Neural progenitor cell (in vitro differentiated cells): ENCODE measurements at regions not wholly inside any gene's neighbourhood (a gene's known extent, or its start where the extent isn't known, plus 50 kb on each side); places are given as distances from the start of the nearest gene placed in this dataset.

Experiments used
- DNase-seq: peaks from one replicate; pipeline ENCODE4 v3.0.0-alpha.2; 2016; ENCODE audit warnings: low spot score
- H2AFZ ChIP-seq: fragments of 200-600 bp; sonication (generic); replicated peaks from 2 replicates; pipeline ENCODE4 v1.6.1; 2016; ENCODE audit warnings: antibody characterized with exemption
- H3F3A ChIP-seq: fragments of 200-600 bp; sonication (generic); 2 replicates; pipeline ENCODE4 v1.6.1; 2016; ENCODE audit warnings: antibody characterized with exemption, low read depth
- H3K27ac ChIP-seq: fragments of 200-600 bp; sonication (generic); 2 replicates; pipeline ENCODE4 v1.5.1; 2016; ENCODE audit warnings: mild to moderate bottlenecking
- H3K27me3 ChIP-seq: fragments of 200-600 bp; sonication (generic); 2 replicates; pipeline ENCODE4 v1.6.1; 2016; ENCODE audit warnings: mild to moderate bottlenecking, moderate library complexity
- H3K36me3 ChIP-seq: fragments of 200-600 bp; sonication (generic); 2 replicates; pipeline ENCODE4 v1.5.1; 2016
- H3K4me1 ChIP-seq: fragments of 200-600 bp; sonication (generic); 2 replicates; pipeline ENCODE4 v1.6.1; 2016; ENCODE audit warnings: mixed run types
- H3K4me2 ChIP-seq: fragments of 200-600 bp; sonication (generic); 2 replicates; pipeline ENCODE4 v1.6.1; 2016
- H3K4me3 ChIP-seq: fragments of 200-600 bp; sonication (generic); 2 replicates; pipeline ENCODE4 v1.5.1; 2016
- H3K79me2 ChIP-seq: fragments of 200-600 bp; sonication (generic); 2 replicates; pipeline ENCODE4 v1.6.1; 2016; ENCODE audit warnings: low read depth
- H3K9ac ChIP-seq: fragments of 200-600 bp; sonication (generic); 2 replicates; pipeline ENCODE4 v1.6.1; 2016
- H3K9me3 ChIP-seq: fragments of 200-600 bp; sonication (generic); 2 replicates; pipeline ENCODE4 v1.5.1; 2016; ENCODE audit warnings: low read depth
- H4K20me1 ChIP-seq: fragments of 200-600 bp; sonication (generic); 2 replicates; pipeline ENCODE4 v1.6.1; 2016; ENCODE audit warnings: low read depth
- H3K27ac Mint-ChIP-seq: 3 replicates; pipeline ENCODE4 v1.8.0; 2021; ENCODE audit warnings: mixed read lengths
- H3K27me3 Mint-ChIP-seq: 2 replicates; pipeline ENCODE4 v1.8.0; 2022; ENCODE audit warnings: low read depth, mild to moderate bottlenecking, inconsistent platforms, moderate library complexity, mixed read lengths; ENCODE audit not compliant: insufficient read depth
- H3K36me3 Mint-ChIP-seq: 3 replicates; pipeline ENCODE4 v1.8.0; 2021; ENCODE audit warnings: mixed read lengths
- H3K4me1 Mint-ChIP-seq: 3 replicates; pipeline ENCODE4 v1.8.0; 2021; ENCODE audit warnings: mixed read lengths
- H3K4me3 Mint-ChIP-seq: 3 replicates; pipeline ENCODE4 v1.8.0; 2021; ENCODE audit warnings: mild to moderate bottlenecking, moderate library complexity, mixed read lengths
- H3K9me3 Mint-ChIP-seq: 3 replicates; pipeline ENCODE4 v1.8.0; 2020; ENCODE audit warnings: mixed read lengths
- EZH2 ChIP-seq: fragments of 200-600 bp; sonication (generic); IDR thresholded peaks from 2 replicates; pipeline ENCODE4 v1.6.1; 2017; ENCODE audit warnings: antibody characterized with exemption, mild to moderate bottlenecking, moderate library complexity
- EZH2phosphoT487 ChIP-seq: fragments of 200-600 bp; sonication (generic); IDR thresholded peaks from 2 replicates; pipeline ENCODE4 v1.6.1; 2017; ENCODE audit warnings: antibody characterized with exemption
- TF ChIP-seq, protein P1 (sequence below): fragments of 200-600 bp; sonication (generic); IDR thresholded peaks from 2 replicates; pipeline ENCODE4 v1.5.1; 2017; ENCODE audit warnings: antibody characterized with exemption, mild to moderate bottlenecking

DNA sequence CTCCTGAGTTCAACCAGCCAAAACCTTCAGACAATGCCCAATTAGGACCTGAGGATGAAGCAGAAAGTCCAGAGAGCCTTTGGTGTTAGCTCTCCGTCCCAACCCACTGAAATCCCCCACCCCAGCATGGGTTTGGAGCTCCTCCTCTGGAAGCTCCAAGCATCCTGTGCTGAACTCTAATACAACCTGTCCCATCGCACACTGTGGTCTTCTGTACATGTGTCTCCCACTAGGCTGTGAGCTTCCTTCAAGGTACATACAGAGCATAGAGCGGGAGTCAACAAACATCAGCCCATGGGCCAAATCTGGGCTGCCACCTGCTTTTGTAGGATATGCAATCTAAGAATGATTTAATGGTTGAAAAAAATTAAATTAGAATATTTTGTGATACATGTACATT, 166.5 kb downstream of the LSM5 start:
- H3K4me2 ChIP-seq = no peak overlapping the region
- DNase-seq = no peak
- Mint-ChIP-seq H3K36me3 (no peaks in the 10 kb centered on the region), H3K4me1 (no peaks in the 10 kb centered on the region), H3K4me3 (no peak overlapping the region), H3K9me3 (no peaks in the 10 kb centered on the region), H3K27ac (no peak overlapping the region), H3K27me3 (peaks cover 3% of the 10 kb centered on the region)
- H3K9me3 ChIP-seq = no peaks in the 10 kb centered on the region
- no peak overlapping the region for H3K27ac ChIP-seq
- no peak overlapping the region for H2AFZ ChIP-seq
- H3F3A ChIP-seq = no peaks in the 10 kb centered on the region
- no peaks in the 10 kb centered on the region for H3K79me2 ChIP-seq
- no peak overlapping the region for H3K9ac ChIP-seq
- H3K4me3 ChIP-seq = no peak overlapping the region
- no peaks in the 10 kb centered on the region for H3K36me3 ChIP-seq
- H3K4me1 ChIP-seq = peaks cover 2% of the 10 kb centered on the region
- no peaks in the 10 kb centered on the region for H4K20me1 ChIP-seq
- no peaks in the 10 kb centered on the region for H3K27me3 ChIP-seq
- TF ChIP-seq, protein P1, sequence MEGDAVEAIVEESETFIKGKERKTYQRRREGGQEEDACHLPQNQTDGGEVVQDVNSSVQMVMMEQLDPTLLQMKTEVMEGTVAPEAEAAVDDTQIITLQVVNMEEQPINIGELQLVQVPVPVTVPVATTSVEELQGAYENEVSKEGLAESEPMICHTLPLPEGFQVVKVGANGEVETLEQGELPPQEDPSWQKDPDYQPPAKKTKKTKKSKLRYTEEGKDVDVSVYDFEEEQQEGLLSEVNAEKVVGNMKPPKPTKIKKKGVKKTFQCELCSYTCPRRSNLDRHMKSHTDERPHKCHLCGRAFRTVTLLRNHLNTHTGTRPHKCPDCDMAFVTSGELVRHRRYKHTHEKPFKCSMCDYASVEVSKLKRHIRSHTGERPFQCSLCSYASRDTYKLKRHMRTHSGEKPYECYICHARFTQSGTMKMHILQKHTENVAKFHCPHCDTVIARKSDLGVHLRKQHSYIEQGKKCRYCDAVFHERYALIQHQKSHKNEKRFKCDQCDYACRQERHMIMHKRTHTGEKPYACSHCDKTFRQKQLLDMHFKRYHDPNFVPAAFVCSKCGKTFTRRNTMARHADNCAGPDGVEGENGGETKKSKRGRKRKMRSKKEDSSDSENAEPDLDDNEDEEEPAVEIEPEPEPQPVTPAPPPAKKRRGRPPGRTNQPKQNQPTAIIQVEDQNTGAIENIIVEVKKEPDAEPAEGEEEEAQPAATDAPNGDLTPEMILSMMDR = no peak
- TF ChIP-seq EZH2phosphoT487 = no peak
- TF ChIP-seq EZH2 = no peak

- Histone ChIP-seq H3K27me3 (no peaks in the 10 kb centered on the region), H3K4me3 (no peak overlapping the region), H3K36me3 (no peaks in the 10 kb centered on the region), H2AFZ (no peak overlapping the region), H3K9me3 (no peaks in the 10 kb centered on the region), H4K20me1 (no peaks in the 10 kb centered on the region), H3K4me2 (no peak overlapping the region), H3K9ac (no peak overlapping the region), H3K27ac (no peak overlapping the region), H3F3A (no peaks in the 10 kb centered on the region), H3K4me1 (peaks cover 2% of the 10 kb centered on the region), H3K79me2 (no peaks in the 10 kb centered on the region)
- Mint-ChIP-seq H3K4me3 (no peak overlapping the region), H3K36me3 (no peaks in the 10 kb centered on the region), H3K9me3 (no peaks in the 10 kb centered on the region), H3K27me3 (peaks cover 5% of the 10 kb centered on the region), H3K27ac (no peak overlapping the region), H3K4me1 (peaks cover 2% of the 10 kb centered on the region)
- no peak for DNase-seq
- TF ChIP-seq, protein P1 = no peak
- no peak for TF ChIP-seq EZH2phosphoT487
Observed at GRCh38 chr7:32319012-32319382, 171.2 kb downstream of the LSM5 start.

DNA sequence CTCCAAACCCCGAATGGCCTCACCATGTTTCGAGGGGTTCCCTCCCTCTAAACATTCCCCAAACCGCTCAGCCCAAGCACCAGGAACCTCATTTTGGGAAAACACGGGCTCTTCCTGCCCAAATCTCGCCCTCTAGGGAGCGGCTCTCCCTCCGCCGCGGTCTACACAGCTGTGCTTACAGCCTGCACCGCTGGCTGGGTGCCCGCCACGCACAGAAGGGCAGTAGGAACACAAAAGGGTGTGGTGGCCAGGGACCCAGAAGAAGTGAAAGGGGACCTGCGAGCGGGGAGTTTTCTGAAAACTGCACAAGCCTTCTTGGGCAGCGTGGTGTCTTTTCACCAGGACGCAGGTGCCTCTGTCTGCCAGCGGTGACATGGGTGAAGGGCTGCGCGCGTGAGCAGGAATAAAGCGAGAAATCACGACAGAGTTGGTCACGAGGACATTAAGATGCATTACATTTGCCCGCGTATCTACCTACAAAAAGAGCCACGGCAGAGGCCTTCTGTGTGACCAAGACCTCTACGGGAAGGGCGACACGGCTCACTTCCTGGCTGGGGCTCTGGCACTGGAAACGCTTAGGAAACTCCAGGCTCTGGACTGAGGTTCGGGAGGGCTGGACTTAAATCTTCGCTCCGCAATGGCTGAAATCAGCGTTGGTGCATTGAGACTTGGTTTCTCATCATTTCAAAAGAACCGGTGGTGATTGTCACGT, 171.7 kb downstream of the LSM5 start:
- Histone ChIP-seq H2AFZ (no peak overlapping the region), H3F3A (no peaks in the 10 kb centered on the region), H3K4me3 (no peak overlapping the region), H3K4me2 (no peak overlapping the region), H3K27ac (no peak overlapping the region), H3K27me3 (no peaks in the 10 kb centered on the region), H3K4me1 (peaks cover 2% of the 10 kb centered on the region), H3K79me2 (no peaks in the 10 kb centered on the region), H4K20me1 (no peaks in the 10 kb centered on the region), H3K36me3 (no peaks in the 10 kb centered on the region), H3K9me3 (no peaks in the 10 kb centered on the region), H3K9ac (no peak overlapping the region)
- H3K36me3 Mint-ChIP-seq = no peaks in the 10 kb centered on the region
- no peak for TF ChIP-seq EZH2
- TF ChIP-seq, protein P1 = no peak
- no peak for TF ChIP-seq EZH2phosphoT487
- no peaks in the 10 kb centered on the region for H3K9me3 Mint-ChIP-seq
- no peak overlapping the region for H3K27ac Mint-ChIP-seq
- H3K27me3 Mint-ChIP-seq = peaks cover 5% of the 10 kb centered on the region
- no peak for DNase-seq
- H3K4me1 Mint-ChIP-seq = peaks cover 2% of the 10 kb centered on the region
- no peak overlapping the region for H3K4me3 Mint-ChIP-seq
